ENCODE measurements at regions not wholly inside any gene's neighbourhood (a gene's known extent, or its start where the extent isn't known, plus 50 kb on each side); places are given as distances from the start of the nearest gene placed in this dataset.

DNA sequence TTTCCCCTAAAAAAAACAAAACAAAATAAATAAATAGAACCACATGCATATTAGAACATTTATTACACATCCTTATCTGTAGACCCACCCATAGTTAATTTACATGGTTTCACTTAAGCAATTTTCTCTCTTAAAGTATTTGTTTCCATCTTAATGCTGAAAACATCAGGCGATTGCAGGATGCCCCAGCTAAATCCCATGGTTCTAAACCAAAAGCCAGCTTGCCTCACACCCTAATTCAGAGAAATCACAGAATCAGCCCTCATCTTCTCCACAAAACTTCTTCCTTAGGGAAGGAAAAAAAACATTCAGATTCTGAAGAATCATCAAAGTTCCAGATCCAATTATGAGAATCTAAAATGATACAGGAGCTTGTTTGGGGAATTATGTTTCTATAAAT, 67.6 kb upstream of the MTHFD1L start:
- no peaks in the 10 kb centered on the region for H3K27me3 ChIP-seq (ENCODE audit: insufficient read depth, low read length)
- H4K20me1 ChIP-seq (ENCODE audit: insufficient read depth, low read length) = no peaks in the 10 kb centered on the region
- H3K36me3 Mint-ChIP-seq (ENCODE audit: low read depth, unreplicated experiment) = peaks cover 4% of the 10 kb centered on the region
- no peak overlapping the region for H3K4me3 Mint-ChIP-seq (ENCODE audit: unreplicated experiment)
- no peak for FAIRE-seq
- H3K9ac ChIP-seq (ENCODE audit: low read length) = no peak overlapping the region
- H2AFZ ChIP-seq (ENCODE audit: low read depth, low read length) = no peak overlapping the region
- no peaks in the 10 kb centered on the region for H3K4me1 Mint-ChIP-seq (ENCODE audit: low read depth, unreplicated experiment)
- H3K36me3 ChIP-seq (ENCODE audit: insufficient read depth, low read length) = no peaks in the 10 kb centered on the region
- no peak overlapping the region for H3K27ac ChIP-seq (ENCODE audit: low read depth, low read length)
- no peaks in the 10 kb centered on the region for H3K9me3 Mint-ChIP-seq (ENCODE audit: unreplicated experiment)
- H3K4me3 ChIP-seq (ENCODE audit: insufficient read depth, low read depth, low read length) = no peak overlapping the region
- H3K27ac Mint-ChIP-seq (ENCODE audit: unreplicated experiment) = no peak overlapping the region
- H3K79me2 ChIP-seq (ENCODE audit: insufficient read depth, low read length) = no peaks in the 10 kb centered on the region
- no peaks in the 10 kb centered on the region for H3K4me1 ChIP-seq (ENCODE audit: insufficient read depth, low read length)
- H3K9me3 ChIP-seq (ENCODE audit: insufficient read depth, low read depth, low read length) = no peaks in the 10 kb centered on the region
- no peak for DNase-seq (ENCODE audit: low read depth)
- H3K4me2 ChIP-seq (ENCODE audit: low read length) = no peak overlapping the region
- peaks cover 2% of the 10 kb centered on the region for H3K27me3 Mint-ChIP-seq (ENCODE audit: low read depth, unreplicated experiment)
- TF ChIP-seq EZH2 (IDR thresholded peaks at IDR 0.05; ENCODE audit: insufficient read depth, low read length) = no peak
- no peak for TF ChIP-seq CTCF (IDR thresholded peaks at IDR 0.05; ENCODE audit: insufficient read depth, low read depth, low read length)

GRCh38 chr6:150799276-150799805, 66.2 kb upstream of the MTHFD1L start:
- H3K9me3 ChIP-seq (ENCODE audit: insufficient read depth, low read depth, low read length) = no peaks in the 10 kb centered on the region
- H3K36me3 ChIP-seq (ENCODE audit: insufficient read depth, low read length) = no peaks in the 10 kb centered on the region
- no peaks in the 10 kb centered on the region for H3K4me1 ChIP-seq (ENCODE audit: insufficient read depth, low read length)
- H3K4me2 ChIP-seq (ENCODE audit: low read length) = no peak overlapping the region
- Mint-ChIP-seq H3K4me3 (ENCODE audit: unreplicated experiment) (no peak overlapping the region), H3K4me1 (ENCODE audit: low read depth, unreplicated experiment) (no peaks in the 10 kb centered on the region), H3K36me3 (ENCODE audit: low read depth, unreplicated experiment) (peaks cover 2% of the 10 kb centered on the region), H3K9me3 (ENCODE audit: unreplicated experiment) (no peaks in the 10 kb centered on the region), H3K27me3 (ENCODE audit: low read depth, unreplicated experiment) (peaks cover 2% of the 10 kb centered on the region), H3K27ac (ENCODE audit: unreplicated experiment) (no peak overlapping the region)
- FAIRE-seq (no peak), DNase-seq (ENCODE audit: low read depth) (no peak)
- H4K20me1 ChIP-seq (ENCODE audit: insufficient read depth, low read length) = no peaks in the 10 kb centered on the region
- H3K79me2 ChIP-seq (ENCODE audit: insufficient read depth, low read length) = no peaks in the 10 kb centered on the region
- H3K27me3 ChIP-seq (ENCODE audit: insufficient read depth, low read length) = no peaks in the 10 kb centered on the region
- no peak for TF ChIP-seq CTCF (IDR thresholded peaks at IDR 0.05; ENCODE audit: insufficient read depth, low read depth, low read length)
- TF ChIP-seq EZH2 (IDR thresholded peaks at IDR 0.05; ENCODE audit: insufficient read depth, low read length) = no peak
- H3K4me3 ChIP-seq (ENCODE audit: insufficient read depth, low read depth, low read length) = no peak overlapping the region
- H2AFZ ChIP-seq (ENCODE audit: low read depth, low read length) = no peak overlapping the region
- H3K9ac ChIP-seq (ENCODE audit: low read length) = no peak overlapping the region
- H3K27ac ChIP-seq (ENCODE audit: low read depth, low read length) = no peak overlapping the region

- FAIRE-seq = no peak
- Histone ChIP-seq H3K27me3 (ENCODE audit: insufficient read depth, low read length) (no peaks in the 10 kb centered on the region), H3K36me3 (ENCODE audit: insufficient read depth, low read length) (no peaks in the 10 kb centered on the region), H3K4me1 (ENCODE audit: insufficient read depth, low read length) (no peaks in the 10 kb centered on the region), H4K20me1 (ENCODE audit: insufficient read depth, low read length) (no peaks in the 10 kb centered on the region), H2AFZ (ENCODE audit: low read depth, low read length) (no peak overlapping the region), H3K4me2 (ENCODE audit: low read length) (no peak overlapping the region), H3K27ac (ENCODE audit: low read depth, low read length) (no peak overlapping the region), H3K4me3 (ENCODE audit: insufficient read depth, low read depth, low read length) (no peak overlapping the region), H3K79me2 (ENCODE audit: insufficient read depth, low read length) (no peaks in the 10 kb centered on the region), H3K9me3 (ENCODE audit: insufficient read depth, low read depth, low read length) (no peaks in the 10 kb centered on the region), H3K9ac (ENCODE audit: low read length) (no peak overlapping the region)
- H3K4me1 Mint-ChIP-seq (ENCODE audit: low read depth, unreplicated experiment) = no peaks in the 10 kb centered on the region
- H3K27me3 Mint-ChIP-seq (ENCODE audit: low read depth, unreplicated experiment) = peaks cover 2% of the 10 kb centered on the region
- DNase-seq (ENCODE audit: low read depth) = no peak
- peaks cover 2% of the 10 kb centered on the region for H3K36me3 Mint-ChIP-seq (ENCODE audit: low read depth, unreplicated experiment)
- H3K27ac Mint-ChIP-seq (ENCODE audit: unreplicated experiment) = no peak overlapping the region
- no peak for TF ChIP-seq CTCF (IDR thresholded peaks at IDR 0.05; ENCODE audit: insufficient read depth, low read depth, low read length)
- TF ChIP-seq EZH2 (IDR thresholded peaks at IDR 0.05; ENCODE audit: insufficient read depth, low read length) = no peak
- H3K9me3 Mint-ChIP-seq (ENCODE audit: unreplicated experiment) = no peaks in the 10 kb centered on the region
- no peak overlapping the region for H3K4me3 Mint-ChIP-seq (ENCODE audit: unreplicated experiment)
These were observed 64.7 kb upstream of the MTHFD1L start for GRCh38 chr6:150800674-150801314.
